Activated B cell treated with CpG ODN at 0.5 μM for 24 hours (primary cell): ENCODE measurements at regions not wholly inside any gene's neighbourhood (a gene's known extent, or its start where the extent isn't known, plus 50 kb on each side); places are given as distances from the start of the nearest gene placed in this dataset.
"Not testable (repeated sequence)": the region's sequence is repeated elsewhere in the genome, so short reads cannot be mapped to it uniquely, and the experiment has no call there.

Experiments used
- ATAC-seq: fragments of 200-7000 bp; cut with Tn5 transposase; one replicate; pipeline ENCODE4 v1.10.0; 2021; ENCODE audit warnings: low read depth, mild to moderate bottlenecking, moderate library complexity
- CTCF ChIA-PET: fragments of 350-600 bp; sonication (Branson Sonifier 250); formaldehyde crosslinking; loops from one replicate; lab custom pipeline; 2021; ENCODE audit warnings: antibody characterized with exemption; lab: Charles Lee
- POLR2A ChIA-PET: fragments of 350-600 bp; sonication (Branson Sonifier 250); formaldehyde crosslinking; loops from one replicate; lab custom pipeline; 2021; ENCODE audit warnings: antibody characterized with exemption; lab: Charles Lee
- DNase-seq: peaks from one replicate; pipeline ENCODE4 v3.0.0; 2022
- H3K27ac Mint-ChIP-seq: one replicate; pipeline ENCODE4 v1.8.0; 2020; ENCODE audit warnings: mixed read lengths
- H3K27me3 Mint-ChIP-seq: one replicate; pipeline ENCODE4 v1.8.0; 2021; ENCODE audit warnings: mixed read lengths
- H3K36me3 Mint-ChIP-seq: one replicate; pipeline ENCODE4 v1.8.0; 2021; ENCODE audit warnings: low read depth, mixed read lengths
- H3K4me1 Mint-ChIP-seq: one replicate; pipeline ENCODE4 v1.8.0; 2021; ENCODE audit warnings: mixed read lengths
- H3K4me3 Mint-ChIP-seq: one replicate; pipeline ENCODE4 v1.8.0; 2020; ENCODE audit warnings: mild to moderate bottlenecking, mixed read lengths
- H3K9me3 Mint-ChIP-seq: one replicate; pipeline ENCODE4 v1.8.0; 2020; ENCODE audit warnings: mixed read lengths
- CTCF ChIP-seq: fragments of 200-600 bp; IDR thresholded peaks from one replicate; pipeline ENCODE4 v1.8.0; 2022; ENCODE audit warnings: antibody characterized with exemption, mild to moderate bottlenecking
- intact Hi-C: fragments of 100-400 bp; cut with micrococcal nuclease; formaldehyde crosslinking; loops from one replicate; pipeline ENCODE4 v1.15.1; 2024

GRCh38 chrX:121365572-121366161 is 318.3 kb downstream of the GLUD2 start:
- ATAC-seq (no peak), DNase-seq (no peak)
- ChIA-PET POLR2A (no interaction called here), CTCF (no interaction called here)
- H3K27ac Mint-ChIP-seq = no peak overlapping the region
- TF ChIP-seq CTCF = no peak
- H3K4me3 Mint-ChIP-seq = no peak overlapping the region
- no peaks in the 10 kb centered on the region for H3K9me3 Mint-ChIP-seq
- no peaks in the 10 kb centered on the region for H3K27me3 Mint-ChIP-seq
- no peaks in the 10 kb centered on the region for H3K4me1 Mint-ChIP-seq
- no peaks in the 10 kb centered on the region for H3K36me3 Mint-ChIP-seq
- intact Hi-C loops = no loop called here

GRCh38 chrX:121374471-121374870 is 327.1 kb downstream of the GLUD2 start:
- Mint-ChIP-seq H3K36me3 (no peaks in the 10 kb centered on the region), H3K27ac (no peak overlapping the region), H3K4me3 (no peak overlapping the region), H3K27me3 (no peaks in the 10 kb centered on the region), H3K4me1 (no peaks in the 10 kb centered on the region), H3K9me3 (no peaks in the 10 kb centered on the region)
- no peak for TF ChIP-seq CTCF
- no peak for DNase-seq
- intact Hi-C loops = no loop called here
- ATAC-seq = no peak
- CTCF ChIA-PET = no interaction called here
- POLR2A ChIA-PET = no interaction called here

- H3K9me3 Mint-ChIP-seq, DNase-seq, H3K27ac Mint-ChIP-seq, H3K27me3 Mint-ChIP-seq, H3K4me1 Mint-ChIP-seq, CTCF ChIA-PET, intact Hi-C loops, ATAC-seq, H3K4me3 Mint-ChIP-seq, H3K36me3 Mint-ChIP-seq, POLR2A ChIA-PET: not testable (repeated sequence)
Observed at GRCh38 chrX:121381915-121382314, 334.5 kb downstream of the GLUD2 start.

- no peaks in the 10 kb centered on the region for H3K4me1 Mint-ChIP-seq
- no peaks in the 10 kb centered on the region for H3K9me3 Mint-ChIP-seq
- ATAC-seq (no peak), DNase-seq (no peak)
- no peak overlapping the region for H3K4me3 Mint-ChIP-seq
- intact Hi-C loops = no loop called here
- no peak overlapping the region for H3K27ac Mint-ChIP-seq
- CTCF ChIA-PET = no interaction called here
- no peak for TF ChIP-seq CTCF
- POLR2A ChIA-PET = no interaction called here
- no peaks in the 10 kb centered on the region for H3K27me3 Mint-ChIP-seq
- H3K36me3 Mint-ChIP-seq = no peaks in the 10 kb centered on the region
Observed at GRCh38 chrX:121389976-121390714, 342.7 kb downstream of the GLUD2 start.

GRCh38 chrX:121405826-121406225 is 358.4 kb downstream of the GLUD2 start:
- TF ChIP-seq CTCF = no peak
- intact Hi-C loops = no loop called here
- Mint-ChIP-seq H3K27me3 (no peaks in the 10 kb centered on the region), H3K4me3 (no peak overlapping the region), H3K27ac (no peak overlapping the region), H3K4me1 (no peaks in the 10 kb centered on the region), H3K36me3 (no peaks in the 10 kb centered on the region), H3K9me3 (no peaks in the 10 kb centered on the region)
- DNase-seq (no peak), ATAC-seq (no peak)
- POLR2A ChIA-PET = no interaction called here
- CTCF ChIA-PET = no interaction called here
